ENCODE measurements at regions not wholly inside any gene's neighbourhood (a gene's known extent, or its start where the extent isn't known, plus 50 kb on each side); places are given as distances from the start of the nearest gene placed in this dataset.
A peak's percentile ranks its signal among the peaks of the same experiment; 100 is the strongest.
"Not testable (repeated sequence)": the region's sequence is repeated elsewhere in the genome, so short reads cannot be mapped to it uniquely, and the experiment has no call there.

DNA sequence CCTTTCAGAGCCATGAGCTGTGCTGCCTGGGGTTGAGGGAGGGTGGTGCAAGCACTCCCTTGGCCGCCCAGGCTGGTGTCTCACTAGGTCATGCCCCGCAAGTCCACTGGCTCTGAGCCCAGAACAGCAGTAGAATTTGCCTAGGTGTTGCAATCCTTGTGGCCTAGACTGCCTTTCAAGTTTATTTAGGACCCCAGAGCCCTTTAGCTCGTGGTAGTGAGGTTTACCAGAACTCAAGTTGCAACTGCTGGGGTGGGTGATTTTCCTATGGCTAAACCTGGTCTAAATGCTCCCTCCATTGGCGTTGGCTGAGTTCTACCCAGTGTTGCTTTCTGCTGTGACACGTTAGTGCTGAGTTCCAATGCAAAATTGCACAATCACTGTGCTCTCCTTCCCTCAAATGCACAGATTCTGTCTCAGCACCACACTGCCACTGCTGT lies 287.2 kb downstream of the BCAT1 start:
- DNase-seq: peak; percentile 82
- Histone ChIP-seq H3K27me3 (ENCODE audit: low read depth) (no peaks in the 10 kb centered on the region), H3K9me3 (no peaks in the 10 kb centered on the region), H3K4me1 (peaks cover 16% of the 10 kb centered on the region), H3K27ac (no peak overlapping the region), H3K4me3 (no peak overlapping the region), H3K36me3 (no peaks in the 10 kb centered on the region)
- TF ChIP-seq, protein P1, sequence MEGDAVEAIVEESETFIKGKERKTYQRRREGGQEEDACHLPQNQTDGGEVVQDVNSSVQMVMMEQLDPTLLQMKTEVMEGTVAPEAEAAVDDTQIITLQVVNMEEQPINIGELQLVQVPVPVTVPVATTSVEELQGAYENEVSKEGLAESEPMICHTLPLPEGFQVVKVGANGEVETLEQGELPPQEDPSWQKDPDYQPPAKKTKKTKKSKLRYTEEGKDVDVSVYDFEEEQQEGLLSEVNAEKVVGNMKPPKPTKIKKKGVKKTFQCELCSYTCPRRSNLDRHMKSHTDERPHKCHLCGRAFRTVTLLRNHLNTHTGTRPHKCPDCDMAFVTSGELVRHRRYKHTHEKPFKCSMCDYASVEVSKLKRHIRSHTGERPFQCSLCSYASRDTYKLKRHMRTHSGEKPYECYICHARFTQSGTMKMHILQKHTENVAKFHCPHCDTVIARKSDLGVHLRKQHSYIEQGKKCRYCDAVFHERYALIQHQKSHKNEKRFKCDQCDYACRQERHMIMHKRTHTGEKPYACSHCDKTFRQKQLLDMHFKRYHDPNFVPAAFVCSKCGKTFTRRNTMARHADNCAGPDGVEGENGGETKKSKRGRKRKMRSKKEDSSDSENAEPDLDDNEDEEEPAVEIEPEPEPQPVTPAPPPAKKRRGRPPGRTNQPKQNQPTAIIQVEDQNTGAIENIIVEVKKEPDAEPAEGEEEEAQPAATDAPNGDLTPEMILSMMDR (IDR thresholded peaks at IDR 0.05): no peak
- ATAC-seq: peak; percentile 92 to 93
- intact Hi-C loops (cut with DNase I): no loop called here

DNA sequence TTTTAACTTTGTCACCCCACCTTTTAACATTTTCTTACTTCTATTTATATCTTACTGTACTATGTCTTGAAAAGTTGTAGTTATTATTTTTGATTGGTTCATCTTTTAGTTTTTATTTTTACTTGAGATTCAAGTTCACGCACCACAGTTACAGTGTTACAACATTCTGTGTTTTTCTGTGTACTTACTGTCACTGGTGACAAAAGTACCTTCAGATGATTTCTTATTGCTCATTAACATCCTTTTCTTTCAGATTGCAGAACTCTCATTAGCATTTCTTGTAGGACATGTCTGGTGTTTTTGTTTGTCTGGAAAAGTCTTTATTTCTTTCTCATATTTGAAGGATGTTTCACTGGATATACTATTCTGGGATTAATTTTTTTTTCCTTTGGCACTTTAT lies 289.9 kb downstream of the BCAT1 start:
- no peak for DNase-seq
- no peak overlapping the region for H3K27ac ChIP-seq
- ATAC-seq: no peak
- no peaks in the 10 kb centered on the region for H3K36me3 ChIP-seq
- H3K9me3 ChIP-seq: no peaks in the 10 kb centered on the region
- TF ChIP-seq, protein P1 (IDR thresholded peaks at IDR 0.05): no peak
- peaks cover 16% of the 10 kb centered on the region for H3K4me1 ChIP-seq
- H3K27me3 ChIP-seq (ENCODE audit: low read depth): no peaks in the 10 kb centered on the region
- intact Hi-C loops (cut with DNase I): no loop called here
- no peak overlapping the region for H3K4me3 ChIP-seq

DNA sequence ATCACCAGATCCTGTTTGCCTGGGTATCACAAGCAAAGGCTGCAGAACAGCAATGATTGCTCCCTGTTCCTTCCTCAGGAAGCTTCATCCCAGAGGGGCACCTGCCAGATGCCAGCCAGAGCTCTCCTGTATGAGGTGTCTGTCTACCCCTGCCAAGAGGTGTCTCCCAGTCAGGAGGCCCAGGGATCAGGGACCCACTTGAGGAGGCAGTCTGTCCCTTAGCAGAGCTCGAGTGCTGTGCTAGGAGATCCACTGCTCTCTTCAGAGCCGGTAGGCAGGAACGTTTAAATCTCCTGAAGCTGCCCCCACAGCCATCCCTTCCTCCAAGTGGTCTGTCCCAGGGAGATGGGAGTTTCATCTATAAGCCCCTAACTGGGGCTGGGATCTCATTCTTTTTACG lies 294.6 kb downstream of the BCAT1 start:
- H3K27ac ChIP-seq; H3K27me3 ChIP-seq (ENCODE audit: low read depth); H3K36me3 ChIP-seq; ATAC-seq; H3K4me3 ChIP-seq; DNase-seq; intact Hi-C loops (cut with DNase I); H3K9me3 ChIP-seq; H3K4me1 ChIP-seq: not testable (repeated sequence)

DNA sequence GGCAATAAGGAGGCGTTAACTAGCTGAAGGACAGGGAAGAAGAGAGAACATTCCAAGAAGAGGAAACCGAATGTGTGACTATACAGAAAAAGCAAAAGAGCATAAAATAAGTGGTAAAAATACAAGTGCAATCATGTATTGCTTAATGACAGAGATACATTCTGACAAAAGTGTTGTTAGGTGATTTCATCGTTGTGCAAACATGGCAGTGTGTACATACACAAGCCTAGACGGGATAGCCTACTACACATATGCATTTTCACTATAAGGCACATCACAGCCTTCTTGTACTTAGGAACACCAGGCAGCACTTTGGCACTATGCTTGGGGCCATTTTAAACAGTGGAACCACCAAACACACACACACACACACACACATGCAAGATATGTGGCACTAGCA lies 299.3 kb downstream of the BCAT1 start:
- DNase-seq: no peak
- Histone ChIP-seq H3K4me1 (no peaks in the 10 kb centered on the region), H3K36me3 (no peaks in the 10 kb centered on the region), H3K4me3 (no peak overlapping the region), H3K27me3 (ENCODE audit: low read depth) (no peaks in the 10 kb centered on the region), H3K9me3 (no peaks in the 10 kb centered on the region), H3K27ac (no peak overlapping the region)
- TF ChIP-seq, protein P1 (IDR thresholded peaks at IDR 0.05): no peak
- ATAC-seq: no peak
- intact Hi-C loops (cut with DNase I): no loop called here

DNA sequence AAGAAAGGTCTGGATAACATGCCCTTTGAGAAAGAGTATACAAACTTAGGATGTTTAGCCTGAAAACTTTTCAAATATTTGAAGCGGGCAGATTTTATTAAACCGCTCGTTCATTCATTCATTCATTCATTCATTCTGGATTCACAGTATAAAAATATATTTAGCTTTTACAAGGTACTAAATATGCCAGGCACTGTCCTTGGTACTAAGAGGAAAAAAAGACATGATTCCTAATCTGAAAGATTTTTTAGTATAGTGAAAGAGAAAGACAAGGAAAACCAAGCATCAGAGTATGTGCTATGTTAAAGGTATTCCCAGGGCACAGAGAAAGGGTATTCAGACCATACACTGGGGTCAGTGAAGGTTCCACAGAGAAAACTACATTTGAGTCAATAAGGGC lies 299.7 kb downstream of the BCAT1 start:
- TF ChIP-seq, protein P1 (IDR thresholded peaks at IDR 0.05): no peak
- H3K9me3 ChIP-seq: no peaks in the 10 kb centered on the region
- no peaks in the 10 kb centered on the region for H3K4me1 ChIP-seq
- ATAC-seq (no peak), DNase-seq (no peak)
- H3K27me3 ChIP-seq (ENCODE audit: low read depth): no peaks in the 10 kb centered on the region
- no peaks in the 10 kb centered on the region for H3K36me3 ChIP-seq
- no peak overlapping the region for H3K4me3 ChIP-seq
- H3K27ac ChIP-seq: no peak overlapping the region
- intact Hi-C loops (cut with DNase I): no loop called here

DNA sequence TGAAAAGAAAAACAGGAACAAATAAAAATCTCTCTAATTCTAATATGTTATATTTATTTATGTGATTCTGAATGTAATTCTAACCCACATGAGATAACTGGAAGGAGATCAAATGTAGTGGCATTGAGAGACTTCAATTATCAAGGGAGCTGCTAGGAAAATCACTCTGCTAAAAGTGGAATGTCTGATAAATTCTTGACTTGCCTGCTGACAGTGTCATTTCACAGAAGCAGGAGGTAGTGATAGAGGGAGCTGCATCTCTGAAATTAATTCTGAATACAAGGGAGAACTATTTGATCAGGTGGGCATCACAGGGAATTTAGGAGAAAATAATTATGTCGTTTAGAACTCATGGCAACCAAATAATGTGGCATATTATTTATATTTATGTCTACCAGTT lies 303.6 kb downstream of the BCAT1 start:
- no peaks in the 10 kb centered on the region for H3K4me1 ChIP-seq
- DNase-seq: no peak
- H3K4me3 ChIP-seq: no peak overlapping the region
- H3K9me3 ChIP-seq: no peaks in the 10 kb centered on the region
- TF ChIP-seq, protein P1 (IDR thresholded peaks at IDR 0.05): no peak
- intact Hi-C loops (cut with DNase I): no loop called here
- no peaks in the 10 kb centered on the region for H3K27me3 ChIP-seq (ENCODE audit: low read depth)
- no peaks in the 10 kb centered on the region for H3K36me3 ChIP-seq
- ATAC-seq: no peak
- no peak overlapping the region for H3K27ac ChIP-seq

Data from lower lobe of right lung (tissue), 2 donors.